Stimulated activated CD8-positive, alpha-beta memory T cell treated with anti-CD3 and anti-CD28 coated beads, Interleukin-2, amount 100 ng/mL, for 1 hour (primary cell): ENCODE measurements at regions not wholly inside any gene's neighbourhood (a gene's known extent, or its start where the extent isn't known, plus 50 kb on each side); places are given as distances from the start of the nearest gene placed in this dataset.

Experiments
- DNase-seq, 2 donors: peaks; one replicate each; pipeline ENCODE4 v3.0.0-alpha.2; 2020; ENCODE audit warnings: low read depth in 2 of 2

GRCh38 chr13:82817133-82817532 lies 1065.1 kb downstream of the SLITRK1 start:
- DNase-seq = no peak

GRCh38 chr13:82815791-82816190 lies 1066.5 kb downstream of the SLITRK1 start:
- no peak for DNase-seq

GRCh38 chr13:82803341-82803740 lies 1078.9 kb downstream of the SLITRK1 start:
- no peak for DNase-seq

GRCh38 chr13:82802528-82802927 lies 1079.7 kb downstream of the SLITRK1 start:
- no peak for DNase-seq

GRCh38 chr13:82800391-82800790 lies 1081.9 kb downstream of the SLITRK1 start:
- no peak for DNase-seq

GRCh38 chr13:82797876-82798275 lies 1084.4 kb downstream of the SLITRK1 start:
- no peak for DNase-seq

GRCh38 chr13:82791035-82791434 lies 1091.2 kb downstream of the SLITRK1 start:
- no peak for DNase-seq

- DNase-seq = no peak
Observed at GRCh38 chr13:82772816-82773215, 1109.5 kb downstream of the SLITRK1 start.

GRCh38 chr13:82766732-82767321 lies 1115.4 kb downstream of the SLITRK1 start:
- DNase-seq = no peak

GRCh38 chr13:82758044-82758443 lies 1124.2 kb downstream of the SLITRK1 start:
- DNase-seq = no peak

GRCh38 chr13:82751206-82751605 lies 1131.1 kb downstream of the SLITRK1 start:
- no peak for DNase-seq

- DNase-seq = no peak
Observed at GRCh38 chr13:82749551-82749950, 1132.7 kb downstream of the SLITRK1 start.

GRCh38 chr13:82747958-82748357 lies 1134.3 kb downstream of the SLITRK1 start:
- no peak for DNase-seq

- DNase-seq = no peak
Observed at GRCh38 chr13:82747291-82747690, 1135.0 kb downstream of the SLITRK1 start.

GRCh38 chr13:82740442-82740841 lies 1141.8 kb downstream of the SLITRK1 start:
- no peak for DNase-seq

GRCh38 chr13:82739881-82740280 lies 1142.4 kb downstream of the SLITRK1 start:
- DNase-seq = no peak

- DNase-seq = no peak
Observed at GRCh38 chr13:82729401-82729800, 1152.9 kb downstream of the SLITRK1 start.

- DNase-seq = no peak
Observed at GRCh38 chr13:82720986-82721385, 1161.3 kb downstream of the SLITRK1 start.

- DNase-seq = no peak
Observed at GRCh38 chr13:82719987-82720386, 1162.3 kb downstream of the SLITRK1 start.

GRCh38 chr13:82717249-82717648 lies 1165.0 kb downstream of the SLITRK1 start:
- no peak for DNase-seq

GRCh38 chr13:82713687-82714405 lies 1168.4 kb downstream of the SLITRK1 start:
- no peak for DNase-seq

GRCh38 chr13:82702513-82702912 lies 1179.8 kb downstream of the SLITRK1 start:
- DNase-seq = no peak

- no peak for DNase-seq
Observed at GRCh38 chr13:82701020-82701419, 1181.3 kb downstream of the SLITRK1 start.

GRCh38 chr13:82698941-82699340 lies 1183.3 kb downstream of the SLITRK1 start:
- no peak for DNase-seq
